ENCODE measurements at regions not wholly inside any gene's neighbourhood (a gene's known extent, or its start where the extent isn't known, plus 50 kb on each side); places are given as distances from the start of the nearest gene placed in this dataset.

DNA sequence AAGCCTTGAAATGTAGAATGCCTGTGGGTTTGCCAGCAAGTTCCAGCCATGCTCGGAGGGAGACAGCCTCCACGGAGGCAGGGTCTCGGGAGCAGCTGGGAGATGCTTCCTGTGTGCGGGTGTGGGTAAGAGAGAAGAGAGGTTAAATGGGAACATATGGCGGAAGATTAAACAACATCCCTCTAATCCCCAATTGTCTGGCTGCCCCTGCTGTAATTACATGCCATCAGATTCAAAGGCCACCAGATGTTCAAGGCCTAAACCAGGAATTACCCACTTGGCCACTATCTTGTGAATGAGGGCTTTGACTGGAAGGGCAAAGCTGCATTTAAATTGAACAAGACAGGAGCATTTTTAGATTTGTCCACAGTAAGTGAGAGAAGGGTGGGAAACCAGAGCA, 81.4 kb upstream of the BACE2 start:
- no peak for DNase-seq

DNA sequence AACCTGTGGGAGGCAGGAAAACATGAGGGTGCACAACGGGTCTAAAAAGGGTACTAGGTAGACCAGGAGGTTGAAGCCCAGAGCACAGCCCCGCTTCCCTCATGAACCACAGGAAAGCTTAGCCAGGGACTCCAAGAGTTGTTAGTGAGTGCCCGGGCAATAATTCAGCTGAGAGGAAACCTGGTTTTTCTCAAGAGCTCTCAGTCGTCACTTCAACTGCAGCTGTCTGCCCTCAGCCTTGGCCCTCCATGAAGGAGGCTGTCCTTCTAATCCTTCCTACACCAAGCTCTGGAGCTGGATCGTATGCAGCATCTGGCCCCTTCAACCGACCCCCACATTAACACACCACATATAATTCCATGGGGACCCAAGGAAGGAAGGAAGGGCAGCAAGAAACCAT, 77.0 kb upstream of the BACE2 start:
- DNase-seq, result no peak

DNA sequence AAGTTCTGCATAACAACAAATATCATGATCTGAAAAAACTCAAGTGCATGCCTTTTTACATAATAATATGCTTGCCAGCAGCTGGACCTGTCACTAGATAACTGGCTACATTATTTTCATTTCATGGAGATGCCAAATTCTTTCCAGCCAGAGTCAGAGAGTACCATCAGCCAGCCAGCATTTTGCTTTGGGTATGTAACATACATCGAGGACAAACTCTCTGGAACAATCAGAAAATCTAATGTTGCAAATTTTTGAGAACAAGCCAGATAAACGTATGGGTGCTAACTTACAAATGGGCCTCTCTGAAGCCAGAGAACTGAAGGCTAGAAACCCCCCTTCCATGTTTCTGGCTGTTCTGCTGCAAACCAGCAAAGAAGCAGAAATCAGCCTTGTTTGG, 76.3 kb upstream of the BACE2 start:
- DNase-seq, result no peak

DNA sequence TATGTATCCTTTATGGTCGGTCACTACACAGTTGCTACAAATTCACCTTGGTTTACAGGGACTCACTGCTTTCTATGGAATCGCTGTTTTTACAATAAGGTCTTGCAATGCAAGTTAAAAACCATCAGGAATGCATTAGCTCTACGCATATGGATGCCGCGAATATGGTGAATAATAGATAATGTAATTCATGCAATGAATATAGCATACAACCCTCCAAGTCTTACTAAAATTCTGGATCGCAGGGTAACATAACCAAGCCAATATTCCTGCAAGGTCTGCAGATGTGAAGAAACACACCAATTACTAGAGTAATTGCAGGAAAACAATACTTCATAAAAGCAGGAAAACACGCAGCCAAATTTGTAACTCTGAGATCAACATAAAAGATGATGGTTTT, 75.6 kb upstream of the BACE2 start:
- no peak for DNase-seq

DNA sequence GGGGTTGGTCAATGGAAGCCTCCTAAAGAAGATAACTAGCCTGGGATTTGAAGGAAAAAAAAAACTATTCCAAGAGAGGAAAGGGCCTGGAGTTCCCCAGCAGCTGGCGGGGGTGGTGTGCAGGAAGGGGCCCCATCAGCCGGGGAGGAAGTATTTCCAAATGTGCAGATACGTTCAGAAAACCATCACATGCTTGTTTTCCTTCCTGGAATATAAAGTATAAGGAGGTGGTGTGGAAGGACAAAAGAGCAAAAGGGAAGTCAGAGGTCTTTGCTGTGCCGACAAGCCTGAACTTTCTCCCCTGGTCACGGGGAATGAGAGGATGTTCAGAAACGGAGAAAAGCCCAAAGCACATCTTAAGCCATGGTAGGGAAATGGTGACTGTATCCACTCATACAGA, 72.0 kb upstream of the BACE2 start:
- no peak for DNase-seq

DNA sequence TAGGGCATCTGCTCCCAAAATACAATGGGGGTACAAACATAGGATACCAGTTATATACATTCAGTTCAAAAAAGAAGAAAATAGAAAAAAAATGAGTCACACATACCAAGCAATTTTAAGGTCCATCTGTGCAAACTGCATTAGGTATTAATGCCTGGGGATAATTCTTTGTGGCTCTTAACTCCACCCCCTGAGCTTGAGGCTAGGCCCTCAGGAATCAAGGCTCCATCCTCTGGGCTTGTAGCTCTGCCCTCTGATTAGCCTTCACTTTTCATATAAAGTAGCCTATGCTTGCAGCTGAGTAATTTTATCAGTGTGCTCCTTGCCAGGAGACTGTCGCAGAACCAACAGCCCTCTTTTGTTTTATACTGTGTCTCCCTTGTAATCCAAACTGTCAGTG, 69.9 kb upstream of the BACE2 start:
- DNase-seq, result no peak

DNA sequence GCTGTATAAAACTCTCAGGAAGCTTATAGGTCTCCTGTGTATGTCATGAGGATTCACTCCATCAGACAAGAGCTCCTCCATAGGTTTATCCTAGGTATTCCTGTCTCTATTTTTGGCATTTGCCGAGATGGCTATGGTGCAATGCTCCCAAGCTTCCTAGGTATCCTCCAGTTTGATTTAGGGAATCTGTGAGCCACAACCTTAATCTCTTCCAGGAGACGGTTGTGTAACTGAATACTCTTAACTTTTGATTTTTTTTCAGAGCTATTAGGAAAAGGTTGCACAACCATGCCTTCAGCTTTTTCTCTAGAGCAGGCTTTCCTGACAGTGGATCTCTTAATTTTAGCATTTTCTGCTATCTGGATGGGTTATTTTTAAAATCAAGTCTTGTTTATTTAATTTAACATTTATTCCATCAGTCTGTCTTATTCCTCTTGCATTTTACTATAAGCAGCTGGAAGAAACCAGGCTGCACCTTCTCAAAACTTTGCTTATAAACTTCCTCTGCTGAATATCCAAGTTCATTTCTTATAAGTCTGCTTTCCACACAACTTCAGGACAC, 69.4 kb upstream of the BACE2 start:
- DNase-seq, result no peak

DNA sequence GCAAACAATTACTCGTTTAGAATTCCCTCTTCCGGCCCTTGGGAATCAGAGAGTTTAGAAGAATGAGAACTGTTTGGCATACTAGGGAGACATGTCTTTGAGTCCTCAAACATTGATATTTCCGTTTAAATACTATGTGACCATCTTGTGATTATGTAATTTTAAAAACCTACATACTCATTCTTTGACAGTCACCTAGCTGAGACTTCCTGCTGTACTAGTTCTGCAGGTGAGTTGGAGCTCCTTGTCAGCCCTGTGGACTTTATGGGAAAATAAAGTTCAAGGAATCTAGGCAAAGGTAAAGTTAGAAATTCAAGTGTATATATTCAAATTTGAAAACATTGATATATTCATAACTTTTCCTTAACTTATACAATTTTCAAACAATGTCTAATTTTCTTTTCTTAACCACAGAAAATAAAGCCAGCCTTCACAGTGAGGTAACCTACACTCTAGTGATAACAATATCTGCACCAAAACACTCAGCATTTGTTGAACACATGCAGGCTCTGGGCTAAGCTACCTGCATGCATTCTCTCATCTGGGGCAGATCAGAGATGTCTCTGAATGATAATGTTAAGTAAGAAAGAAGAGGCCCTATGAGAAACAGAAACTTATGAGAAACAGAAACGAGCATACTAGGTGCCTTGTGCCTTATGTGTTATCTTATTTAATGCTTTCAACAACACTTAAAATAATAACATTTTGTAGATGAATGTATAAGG, 67.0 kb upstream of the BACE2 start:
- no peak for DNase-seq

DNA sequence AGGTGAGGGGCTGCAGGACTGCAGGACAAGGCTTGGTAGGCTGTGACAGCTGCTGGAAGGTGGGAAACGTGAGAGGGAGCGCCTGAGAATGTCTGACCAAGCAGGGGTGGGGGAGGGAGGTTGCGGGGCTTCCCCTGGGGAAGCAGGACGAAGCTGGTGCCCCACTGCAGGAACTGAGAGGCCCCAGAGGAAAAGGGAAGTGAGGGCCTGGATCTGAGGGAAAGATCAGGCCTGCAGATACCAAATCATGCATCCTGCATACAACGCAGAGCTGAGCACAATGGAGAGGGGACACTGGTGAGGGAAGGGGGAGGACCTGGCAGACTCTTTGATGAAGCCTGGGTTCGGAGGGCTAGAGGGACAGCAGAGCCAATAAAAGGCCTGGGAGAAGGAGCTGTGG, 65.7 kb upstream of the BACE2 start:
- no peak for DNase-seq

DNA sequence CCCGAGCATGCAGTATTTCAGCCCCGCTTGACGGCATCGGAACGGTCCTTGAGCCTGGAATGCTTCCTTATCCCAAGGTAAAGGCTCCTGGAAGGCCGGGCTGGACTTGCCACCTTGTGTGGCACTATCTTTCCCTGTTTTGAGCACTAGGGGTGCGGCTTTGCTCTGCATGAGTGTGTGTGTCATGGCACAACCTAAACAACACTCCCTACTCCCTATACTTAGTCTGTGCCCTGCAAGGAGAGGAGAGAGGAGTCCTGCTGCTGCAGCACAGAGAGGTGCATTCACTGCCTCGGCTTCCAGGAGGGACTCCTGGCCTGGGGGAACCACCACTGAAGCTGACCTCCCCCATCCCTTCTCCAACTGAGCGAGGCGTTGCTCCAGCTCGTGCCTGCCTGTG, 60.4 kb upstream of the BACE2 start:
- no peak for DNase-seq

DNA sequence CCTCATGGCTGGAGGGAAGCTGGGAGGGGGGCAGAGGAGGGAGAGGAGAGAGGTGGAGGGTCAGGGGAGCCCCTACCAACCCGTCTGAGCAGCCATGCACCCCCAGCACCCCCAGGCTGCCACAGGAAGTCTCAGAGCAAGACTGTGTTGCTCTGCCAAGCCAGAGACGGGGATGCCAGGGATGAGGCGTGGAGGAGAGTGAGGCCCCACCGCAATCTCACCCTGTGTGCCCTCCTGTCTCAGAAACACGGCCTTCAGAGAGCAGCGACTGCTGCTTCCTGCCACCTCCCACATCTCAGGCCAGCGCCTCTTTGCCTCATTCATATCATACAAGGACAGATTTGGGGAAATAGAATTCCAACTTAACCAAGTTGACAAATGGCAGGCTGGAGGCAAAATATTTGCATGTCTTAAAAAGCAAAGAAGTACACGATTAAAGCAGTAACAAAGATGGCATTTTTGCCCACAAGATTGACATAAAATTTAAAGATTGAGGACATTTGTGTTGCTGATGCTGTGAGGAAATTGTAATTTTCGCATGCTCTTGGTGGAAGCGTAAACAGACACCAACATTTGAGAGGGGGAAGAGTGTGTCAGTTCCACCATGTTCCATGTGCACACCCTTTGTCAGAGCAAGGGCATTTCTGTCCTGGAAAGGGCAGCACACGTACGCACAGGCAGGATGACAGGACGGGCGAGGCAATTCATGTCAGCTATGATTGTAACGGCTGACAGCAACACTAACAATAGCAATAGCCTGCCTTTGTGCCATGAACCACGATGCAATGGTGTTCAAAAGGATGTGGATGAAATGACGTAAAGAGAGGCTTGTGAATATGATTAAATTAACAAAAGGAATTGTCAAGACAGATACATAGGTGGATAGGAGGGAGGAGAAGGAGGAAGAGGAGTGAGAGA, 59.0 kb upstream of the BACE2 start:
- DNase-seq, result no peak

DNA sequence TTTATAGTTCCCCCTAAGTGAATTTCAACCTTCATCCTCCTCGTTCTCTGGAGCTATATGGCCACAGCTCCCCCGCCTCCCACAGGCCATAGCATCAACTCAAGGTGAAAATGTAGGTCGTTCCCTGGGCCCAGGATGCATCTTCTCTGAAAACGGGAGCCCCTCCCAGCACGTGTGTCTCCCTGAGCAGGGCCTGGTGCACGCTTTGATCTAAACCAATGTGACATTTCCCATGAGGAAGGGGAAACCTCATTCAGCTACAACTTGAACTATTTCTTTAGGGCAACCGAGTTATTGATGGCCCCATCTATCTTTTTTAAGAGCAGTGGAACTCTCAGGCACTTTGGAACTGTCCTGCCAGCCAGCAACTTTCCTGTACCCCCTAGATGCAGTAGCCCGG, 57.8 kb upstream of the BACE2 start:
- no peak for DNase-seq

DNA sequence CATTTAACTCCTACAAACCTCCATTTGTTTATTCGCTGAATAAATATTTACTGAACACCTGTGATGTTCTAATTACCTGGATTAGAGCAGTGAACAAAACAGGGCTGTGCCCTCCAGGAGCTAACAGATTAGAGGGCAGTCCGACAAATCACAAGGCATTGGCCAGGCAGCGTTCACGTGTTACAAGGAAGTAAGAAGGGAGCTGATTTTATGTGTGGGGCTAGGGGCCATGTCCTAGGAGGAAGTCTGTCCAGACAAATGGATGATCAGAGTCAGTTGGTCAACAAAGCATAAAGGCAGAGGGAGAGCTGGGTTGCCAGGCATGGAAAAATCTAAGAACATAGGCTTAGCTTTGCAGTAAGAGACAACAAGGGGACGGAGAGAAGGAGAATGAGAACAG, 57.3 kb upstream of the BACE2 start:
- no peak for DNase-seq

DNA sequence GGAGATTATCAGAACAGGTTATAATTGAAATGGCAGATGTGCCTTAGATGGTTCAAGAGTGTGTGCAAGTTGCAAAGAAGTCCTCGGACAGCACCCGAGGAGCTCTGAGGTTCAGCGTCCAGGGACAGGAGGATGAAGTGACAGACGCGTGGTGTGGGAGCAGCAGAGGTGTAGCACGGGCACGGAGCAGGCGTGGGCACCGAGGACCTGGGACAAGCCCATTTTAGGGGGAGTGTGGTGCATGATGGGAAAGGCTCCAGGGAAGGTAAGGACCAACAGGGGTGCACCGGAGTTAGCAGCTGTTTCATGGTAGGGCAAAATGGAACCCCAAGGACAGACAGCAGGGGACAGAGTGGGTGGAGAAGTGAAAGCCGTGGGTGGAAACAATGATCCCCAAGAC, 56.3 kb upstream of the BACE2 start:
- DNase-seq, result no peak

DNA sequence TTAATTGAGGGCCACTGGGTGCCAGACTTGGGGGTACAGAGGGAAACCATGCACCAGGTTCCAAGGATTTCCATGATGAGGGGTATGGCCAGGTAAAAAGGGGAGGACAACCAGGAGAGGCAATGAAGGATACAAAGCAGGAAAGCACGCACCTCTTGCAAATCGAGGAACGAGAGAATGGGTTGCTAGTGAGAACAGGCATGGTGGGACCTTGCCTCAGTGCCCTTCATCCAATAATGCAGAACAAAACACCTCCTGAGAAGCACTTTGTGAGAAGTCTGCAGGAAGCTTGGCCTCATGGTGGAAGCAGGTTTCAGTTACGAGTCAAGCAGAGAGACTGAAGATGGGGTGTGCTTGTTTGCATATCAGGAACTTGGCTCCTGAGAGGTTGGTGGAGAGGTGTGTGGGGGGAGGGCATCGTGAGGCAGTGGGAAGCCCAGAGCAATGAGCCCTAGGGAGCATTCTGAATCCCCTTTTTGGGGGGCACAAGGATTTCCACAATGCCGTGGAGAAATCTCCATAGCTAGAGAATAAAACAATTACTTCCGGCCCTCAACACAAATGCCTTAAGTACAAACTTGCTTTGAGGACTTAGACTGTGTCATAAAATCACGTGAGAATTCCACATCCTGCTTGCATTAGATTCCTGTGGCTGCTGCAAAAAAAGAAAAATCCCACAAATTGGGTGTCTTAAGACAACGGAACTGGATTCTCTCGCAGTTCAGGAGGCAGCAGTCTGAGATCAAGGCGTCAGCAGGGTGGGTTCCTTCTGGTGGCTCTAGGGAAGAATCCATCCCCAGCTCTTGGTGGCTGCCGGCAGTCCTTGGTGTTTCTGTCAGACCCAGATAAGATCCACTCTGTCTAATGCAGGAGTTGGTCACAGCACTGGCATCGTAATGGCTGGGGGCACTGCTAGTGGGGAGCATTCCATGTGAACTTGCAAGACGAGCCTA, 54.9 kb upstream of the BACE2 start:
- DNase-seq, result peak in 1 of 2 donors; percentile 8

DNA sequence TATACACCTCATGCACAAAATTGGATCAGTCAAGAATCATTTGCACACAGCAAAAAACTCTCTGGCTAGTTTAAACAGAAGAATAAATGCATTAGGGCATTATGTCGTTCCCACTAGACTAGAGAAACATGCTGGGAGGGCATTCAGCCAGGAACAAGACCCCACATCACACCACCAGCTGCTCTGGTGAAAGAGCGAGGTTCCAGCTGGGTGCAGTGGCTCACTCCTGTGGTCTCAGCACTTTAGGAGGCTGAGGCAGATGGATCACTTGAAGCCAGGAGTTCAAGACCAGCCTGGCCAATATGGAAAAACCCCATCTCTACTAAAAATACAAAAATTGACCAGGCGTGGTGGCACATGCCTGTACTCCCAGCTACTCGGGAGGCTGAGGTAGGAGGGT, 52.1 kb upstream of the BACE2 start:
- no peak for DNase-seq
